ENCODE measurements at regions not wholly inside any gene's neighbourhood (a gene's known extent, or its start where the extent isn't known, plus 50 kb on each side); places are given as distances from the start of the nearest gene placed in this dataset.
"Not testable (repeated sequence)": the region's sequence is repeated elsewhere in the genome, so short reads cannot be mapped to it uniquely, and the experiment has no call there.

GRCh38 chr10:29783201-29783947 is 148.6 kb upstream of the SVIL start:
- DNase-seq: no peak

GRCh38 chr10:29780639-29781038 is 145.9 kb upstream of the SVIL start:
- DNase-seq: no peak

- no peak for DNase-seq
These were observed 145.3 kb upstream of the SVIL start for GRCh38 chr10:29780096-29780495.

- no peak for DNase-seq
These were observed 141.5 kb upstream of the SVIL start for GRCh38 chr10:29776246-29776645.

GRCh38 chr10:29774475-29774874 is 139.7 kb upstream of the SVIL start:
- no peak for DNase-seq

GRCh38 chr10:29773675-29774091 is 138.9 kb upstream of the SVIL start:
- no peak for DNase-seq

GRCh38 chr10:29772403-29772802 is 137.6 kb upstream of the SVIL start:
- no peak for DNase-seq

- DNase-seq: no peak
These were observed 136.6 kb upstream of the SVIL start for GRCh38 chr10:29771376-29771775.

GRCh38 chr10:29769277-29769676 is 134.5 kb upstream of the SVIL start:
- DNase-seq: not testable (repeated sequence)

GRCh38 chr10:29767968-29768367 is 133.2 kb upstream of the SVIL start:
- DNase-seq: no peak

GRCh38 chr10:29766753-29767152 is 132.0 kb upstream of the SVIL start:
- no peak for DNase-seq

GRCh38 chr10:29765330-29765729 is 130.6 kb upstream of the SVIL start:
- no peak for DNase-seq

GRCh38 chr10:29763396-29763795 is 128.6 kb upstream of the SVIL start:
- no peak for DNase-seq

GRCh38 chr10:29761916-29762315 is 127.1 kb upstream of the SVIL start:
- DNase-seq: no peak

- DNase-seq: no peak
These were observed 125.5 kb upstream of the SVIL start for GRCh38 chr10:29760138-29760900.

GRCh38 chr10:29757551-29758297 is 123.0 kb upstream of the SVIL start:
- no peak for DNase-seq

GRCh38 chr10:29756451-29756850 is 121.7 kb upstream of the SVIL start:
- DNase-seq: no peak

- DNase-seq: no peak
These were observed 118.5 kb upstream of the SVIL start for GRCh38 chr10:29753283-29753682.

GRCh38 chr10:29751684-29752083 is 116.9 kb upstream of the SVIL start:
- DNase-seq: no peak

GRCh38 chr10:29751240-29751639 is 116.5 kb upstream of the SVIL start:
- DNase-seq: no peak

GRCh38 chr10:29749150-29749549 is 114.4 kb upstream of the SVIL start:
- DNase-seq: no peak

GRCh38 chr10:29748109-29748650 is 113.4 kb upstream of the SVIL start:
- DNase-seq: no peak

- DNase-seq: no peak
These were observed 111.5 kb upstream of the SVIL start for GRCh38 chr10:29746080-29746797.

Data from stimulated activated naive CD4-positive, alpha-beta T cell treated with Interleukin-2 at 50 U/mL for 16 hours (primary cell).